ENCODE measurements at regions not wholly inside any gene's neighbourhood (a gene's known extent, or its start where the extent isn't known, plus 50 kb on each side); places are given as distances from the start of the nearest gene placed in this dataset.

DNA sequence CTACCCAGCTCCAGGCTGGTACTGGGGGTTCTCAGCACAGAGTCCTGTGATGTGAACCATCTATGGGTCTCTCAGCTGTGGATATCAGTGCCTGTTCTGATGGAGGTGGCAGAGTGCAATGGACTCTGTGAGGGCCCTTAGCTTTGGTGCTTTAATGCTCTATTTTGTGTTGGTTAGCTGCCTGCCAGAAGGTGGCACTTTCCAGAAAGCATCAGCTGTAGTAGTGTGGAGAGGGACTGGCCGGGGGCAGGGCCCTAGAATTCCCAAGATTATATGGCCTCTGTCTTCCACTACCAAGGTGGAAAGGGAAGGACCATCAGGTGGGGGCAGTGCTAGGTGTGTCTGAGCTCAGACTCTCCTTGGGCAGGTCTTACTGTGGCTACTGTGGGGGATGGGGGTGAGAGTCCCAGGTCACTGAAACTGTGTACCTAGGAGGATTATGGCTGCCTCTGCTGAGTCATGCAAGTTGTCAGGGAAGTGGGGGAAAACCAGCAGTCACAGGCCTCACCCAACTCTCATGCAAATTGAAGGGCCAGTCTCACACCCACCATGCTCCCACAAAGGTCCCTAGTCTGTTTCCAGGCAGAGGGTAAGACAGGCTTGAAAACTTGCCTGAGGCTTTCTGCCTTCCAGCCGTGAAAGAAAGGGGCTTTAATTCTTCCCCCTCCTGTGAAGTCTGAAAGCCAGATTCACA lies 878.1 kb downstream of the C12orf50 start:
- Histone ChIP-seq H3K4me3 (ENCODE audit: low read depth in 1 of 5, low read length in 5 of 5) (no peak overlapping the region), H3K27ac (ENCODE audit: low read depth, low read length) (no peak overlapping the region), H3K9ac (ENCODE audit: low read length in 5 of 5) (no peak overlapping the region), H3K4me1 (ENCODE audit: control insufficient read depth in 5 of 5, insufficient read depth in 5 of 5, low read length in 5 of 5) (peaks cover 0 to 4% (median 0%) of the 10 kb centered on the region in 5 donors), H3K27me3 (ENCODE audit: control insufficient read depth in 5 of 5, insufficient read depth in 4 of 5, low read length in 5 of 5) (no peaks in the 10 kb centered on the region), H3K36me3 (ENCODE audit: control insufficient read depth in 5 of 5, insufficient read depth in 5 of 5, low read length in 5 of 5) (no peaks in the 10 kb centered on the region), H3K9me3 (ENCODE audit: control insufficient read depth in 5 of 5, low read length in 5 of 5) (no peaks in the 10 kb centered on the region)

DNA sequence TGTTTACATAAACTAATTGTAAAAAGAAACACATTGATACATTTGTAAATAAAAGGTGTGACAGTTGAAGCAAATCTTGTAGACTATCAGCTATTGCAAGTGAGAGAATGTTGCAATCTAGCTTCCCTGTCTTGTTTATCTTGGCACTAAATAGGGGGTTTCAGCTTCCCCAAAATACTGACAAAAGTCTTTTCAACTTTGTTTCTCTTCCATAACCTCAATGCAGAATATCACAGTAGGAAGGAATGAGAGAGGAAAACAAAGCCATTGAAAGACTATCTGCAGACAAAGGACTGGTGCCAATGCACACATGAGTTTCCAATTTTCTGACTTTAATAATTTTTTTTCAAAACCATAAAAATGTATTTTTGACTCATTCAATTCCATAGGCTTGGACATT lies 886.2 kb upstream of the MGAT4C start:
- Histone ChIP-seq H3K4me3 (ENCODE audit: low read depth in 1 of 5, low read length in 5 of 5) (no peak overlapping the region), H3K9ac (ENCODE audit: low read length in 5 of 5) (no peak overlapping the region), H3K36me3 (ENCODE audit: control insufficient read depth in 5 of 5, insufficient read depth in 5 of 5, low read length in 5 of 5) (no peaks in the 10 kb centered on the region), H3K27ac (ENCODE audit: low read depth, low read length) (no peak overlapping the region), H3K9me3 (ENCODE audit: control insufficient read depth in 5 of 5, low read length in 5 of 5) (peaks cover 0 to 5% (median 2%) of the 10 kb centered on the region in 5 donors), H3K4me1 (ENCODE audit: control insufficient read depth in 5 of 5, insufficient read depth in 5 of 5, low read length in 5 of 5) (no peaks in the 10 kb centered on the region), H3K27me3 (ENCODE audit: control insufficient read depth in 5 of 5, insufficient read depth in 4 of 5, low read length in 5 of 5) (no peaks in the 10 kb centered on the region)

DNA sequence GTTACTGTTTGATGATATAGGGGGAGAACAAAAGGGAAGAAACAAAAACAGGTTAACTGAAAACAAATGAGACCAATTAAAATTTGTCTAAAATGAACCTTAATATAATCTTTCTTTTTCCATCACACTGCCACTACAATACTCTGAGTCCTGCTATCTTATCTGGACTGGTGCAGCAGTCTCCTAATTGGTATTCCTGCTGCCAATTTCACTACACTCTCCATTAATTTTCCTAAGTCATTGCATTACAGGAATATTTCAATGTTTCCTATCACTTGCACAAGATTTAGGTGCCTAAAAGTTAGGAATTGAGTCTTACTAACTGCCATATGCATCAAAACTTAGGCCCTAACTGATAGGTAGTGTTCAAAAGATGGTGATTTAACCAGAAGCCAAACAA lies 884.9 kb upstream of the MGAT4C start:
- Histone ChIP-seq H3K9ac (ENCODE audit: low read length in 5 of 5) (no peak overlapping the region), H3K4me1 (ENCODE audit: control insufficient read depth in 5 of 5, insufficient read depth in 5 of 5, low read length in 5 of 5) (peaks cover 0 to 7% (median 0%) of the 10 kb centered on the region in 5 donors), H3K4me3 (ENCODE audit: low read depth in 1 of 5, low read length in 5 of 5) (no peak overlapping the region), H3K9me3 (ENCODE audit: control insufficient read depth in 5 of 5, low read length in 5 of 5) (peaks cover 0 to 5% (median 2%) of the 10 kb centered on the region in 5 donors), H3K27ac (ENCODE audit: low read depth, low read length) (no peak overlapping the region), H3K27me3 (ENCODE audit: control insufficient read depth in 5 of 5, insufficient read depth in 4 of 5, low read length in 5 of 5) (no peaks in the 10 kb centered on the region), H3K36me3 (ENCODE audit: control insufficient read depth in 5 of 5, insufficient read depth in 5 of 5, low read length in 5 of 5) (no peaks in the 10 kb centered on the region)

- Histone ChIP-seq H3K4me1 (ENCODE audit: control insufficient read depth in 5 of 5, insufficient read depth in 5 of 5, low read length in 5 of 5) (peaks cover 0 to 10% (median 0%) of the 10 kb centered on the region in 5 donors), H3K27me3 (ENCODE audit: control insufficient read depth in 5 of 5, insufficient read depth in 4 of 5, low read length in 5 of 5) (no peaks in the 10 kb centered on the region), H3K36me3 (ENCODE audit: control insufficient read depth in 5 of 5, insufficient read depth in 5 of 5, low read length in 5 of 5) (no peaks in the 10 kb centered on the region), H3K4me3 (ENCODE audit: low read depth in 1 of 5, low read length in 5 of 5) (no peak overlapping the region), H3K27ac (ENCODE audit: low read depth, low read length) (no peak overlapping the region), H3K9me3 (ENCODE audit: control insufficient read depth in 5 of 5, low read length in 5 of 5) (peaks cover 0 to 5% (median 2%) of the 10 kb centered on the region in 5 donors), H3K9ac (ENCODE audit: low read length in 5 of 5) (no peak overlapping the region)
These were observed 884.1 kb upstream of the MGAT4C start for GRCh38 chr12:87140262-87140661.

DNA sequence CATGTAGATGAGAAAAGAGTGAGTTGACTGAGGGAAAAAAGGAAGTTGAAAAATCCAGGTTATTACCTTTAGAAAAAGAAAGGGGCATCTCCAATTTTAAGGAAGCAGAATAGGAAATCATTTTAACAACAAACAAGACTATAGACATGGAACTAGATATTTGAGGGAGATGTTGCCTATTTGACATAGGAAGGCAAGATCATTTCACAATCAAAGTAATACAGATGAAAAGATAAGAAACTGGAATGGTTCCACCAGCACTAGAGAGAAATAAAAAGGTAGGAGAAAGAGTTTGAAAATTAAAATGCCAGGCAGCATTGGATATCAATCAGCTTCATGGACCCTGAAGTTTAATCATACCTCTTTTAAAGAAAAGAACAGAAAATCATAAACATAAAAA lies 881.0 kb upstream of the MGAT4C start:
- H3K36me3 ChIP-seq (ENCODE audit: control insufficient read depth in 5 of 5, insufficient read depth in 5 of 5, low read length in 5 of 5), result no peaks in the 10 kb centered on the region
- peaks cover 0 to 5% (median 2%) of the 10 kb centered on the region in 5 donors for H3K9me3 ChIP-seq (ENCODE audit: control insufficient read depth in 5 of 5, low read length in 5 of 5)
- H3K4me3 ChIP-seq (ENCODE audit: low read depth in 1 of 5, low read length in 5 of 5), result no peak overlapping the region
- H3K27ac ChIP-seq (ENCODE audit: low read depth, low read length), result no peak overlapping the region
- no peaks in the 10 kb centered on the region for H3K27me3 ChIP-seq (ENCODE audit: control insufficient read depth in 5 of 5, insufficient read depth in 4 of 5, low read length in 5 of 5)
- peaks cover 0 to 10% (median 0%) of the 10 kb centered on the region in 5 donors for H3K4me1 ChIP-seq (ENCODE audit: control insufficient read depth in 5 of 5, insufficient read depth in 5 of 5, low read length in 5 of 5)
- no peak overlapping the region for H3K9ac ChIP-seq (ENCODE audit: low read length in 5 of 5)

- Histone ChIP-seq H3K27me3 (ENCODE audit: control insufficient read depth in 5 of 5, insufficient read depth in 4 of 5, low read length in 5 of 5) (no peaks in the 10 kb centered on the region), H3K9ac (ENCODE audit: low read length in 5 of 5) (peak overlapping the region in 1 of 5 donors; percentile 9), H3K36me3 (ENCODE audit: control insufficient read depth in 5 of 5, insufficient read depth in 5 of 5, low read length in 5 of 5) (no peaks in the 10 kb centered on the region), H3K4me3 (ENCODE audit: low read depth in 1 of 5, low read length in 5 of 5) (peak overlapping the region in 2 of 5 donors; percentile 26 to 32), H3K4me1 (ENCODE audit: control insufficient read depth in 5 of 5, insufficient read depth in 5 of 5, low read length in 5 of 5) (peaks cover 0 to 10% (median 0%) of the 10 kb centered on the region in 5 donors), H3K9me3 (ENCODE audit: control insufficient read depth in 5 of 5, low read length in 5 of 5) (peaks cover 0 to 5% (median 2%) of the 10 kb centered on the region in 5 donors), H3K27ac (ENCODE audit: low read depth, low read length) (no peak overlapping the region)
These were observed 880.3 kb upstream of the MGAT4C start for GRCh38 chr12:87136330-87136976.

DNA sequence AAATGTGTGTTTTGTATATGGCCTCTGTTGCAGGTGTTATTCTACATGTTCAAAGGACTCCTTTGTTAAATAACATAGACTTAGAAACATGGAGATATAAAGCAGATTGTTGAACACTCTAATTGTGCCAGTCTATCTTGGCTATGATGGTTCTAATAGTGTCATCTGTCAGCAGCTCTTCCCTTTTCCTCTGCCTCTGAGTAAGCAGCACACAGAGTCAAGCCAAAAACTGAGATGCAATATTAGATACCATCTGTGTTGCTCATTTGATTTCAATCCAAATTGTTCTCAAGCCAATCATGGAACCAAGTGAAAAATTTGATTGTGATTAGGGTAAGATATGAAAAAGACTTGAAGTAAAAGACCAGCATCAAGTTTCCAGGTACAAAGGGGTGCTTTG lies 871.1 kb upstream of the MGAT4C start:
- no peaks in the 10 kb centered on the region for H3K4me1 ChIP-seq (ENCODE audit: control insufficient read depth in 5 of 5, insufficient read depth in 5 of 5, low read length in 5 of 5)
- H3K4me3 ChIP-seq (ENCODE audit: low read depth in 1 of 5, low read length in 5 of 5), result no peak overlapping the region
- no peaks in the 10 kb centered on the region for H3K27me3 ChIP-seq (ENCODE audit: control insufficient read depth in 5 of 5, insufficient read depth in 4 of 5, low read length in 5 of 5)
- H3K36me3 ChIP-seq (ENCODE audit: control insufficient read depth in 5 of 5, insufficient read depth in 5 of 5, low read length in 5 of 5), result no peaks in the 10 kb centered on the region
- no peak overlapping the region for H3K27ac ChIP-seq (ENCODE audit: low read depth, low read length)
- H3K9me3 ChIP-seq (ENCODE audit: control insufficient read depth in 5 of 5, low read length in 5 of 5), result peaks cover 0 to 9% (median 5%) of the 10 kb centered on the region in 5 donors
- H3K9ac ChIP-seq (ENCODE audit: low read length in 5 of 5), result no peak overlapping the region

GRCh38 chr12:87121896-87122295 lies 865.7 kb upstream of the MGAT4C start:
- no peaks in the 10 kb centered on the region for H3K4me1 ChIP-seq (ENCODE audit: control insufficient read depth in 5 of 5, insufficient read depth in 5 of 5, low read length in 5 of 5)
- no peaks in the 10 kb centered on the region for H3K36me3 ChIP-seq (ENCODE audit: control insufficient read depth in 5 of 5, insufficient read depth in 5 of 5, low read length in 5 of 5)
- no peak overlapping the region for H3K4me3 ChIP-seq (ENCODE audit: low read depth in 1 of 5, low read length in 5 of 5)
- H3K27me3 ChIP-seq (ENCODE audit: control insufficient read depth in 5 of 5, insufficient read depth in 4 of 5, low read length in 5 of 5), result no peaks in the 10 kb centered on the region
- H3K27ac ChIP-seq (ENCODE audit: low read depth, low read length), result no peak overlapping the region
- no peak overlapping the region for H3K9ac ChIP-seq (ENCODE audit: low read length in 5 of 5)
- H3K9me3 ChIP-seq (ENCODE audit: control insufficient read depth in 5 of 5, low read length in 5 of 5), result peaks cover 0 to 9% (median 5%) of the 10 kb centered on the region in 5 donors

GRCh38 chr12:87120440-87120839 lies 864.2 kb upstream of the MGAT4C start:
- no peaks in the 10 kb centered on the region for H3K27me3 ChIP-seq (ENCODE audit: control insufficient read depth in 5 of 5, insufficient read depth in 4 of 5, low read length in 5 of 5)
- H3K4me3 ChIP-seq (ENCODE audit: low read depth in 1 of 5, low read length in 5 of 5), result no peak overlapping the region
- no peak overlapping the region for H3K27ac ChIP-seq (ENCODE audit: low read depth, low read length)
- H3K4me1 ChIP-seq (ENCODE audit: control insufficient read depth in 5 of 5, insufficient read depth in 5 of 5, low read length in 5 of 5), result no peaks in the 10 kb centered on the region
- H3K36me3 ChIP-seq (ENCODE audit: control insufficient read depth in 5 of 5, insufficient read depth in 5 of 5, low read length in 5 of 5), result no peaks in the 10 kb centered on the region
- no peak overlapping the region for H3K9ac ChIP-seq (ENCODE audit: low read length in 5 of 5)
- H3K9me3 ChIP-seq (ENCODE audit: control insufficient read depth in 5 of 5, low read length in 5 of 5), result peaks cover 0 to 9% (median 5%) of the 10 kb centered on the region in 5 donors

DNA sequence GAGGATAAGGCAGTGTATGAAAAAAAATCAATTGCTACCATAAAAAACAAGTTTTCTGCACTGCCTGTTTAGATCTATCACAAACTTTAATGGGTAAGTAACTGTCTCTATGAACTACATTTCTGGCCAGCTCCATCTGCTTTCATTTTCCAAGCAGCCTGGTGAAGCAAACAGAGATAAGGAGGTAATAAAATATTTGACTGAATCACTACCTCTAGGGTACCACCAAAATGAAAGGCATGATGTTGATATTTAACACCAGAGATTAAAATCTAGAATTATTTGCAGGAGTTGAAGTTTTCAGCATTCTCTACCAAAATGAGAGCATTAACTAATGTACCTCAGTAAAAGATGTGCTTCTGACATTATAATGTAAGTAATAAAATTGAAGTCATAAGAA lies 863.5 kb upstream of the MGAT4C start:
- no peaks in the 10 kb centered on the region for H3K4me1 ChIP-seq (ENCODE audit: control insufficient read depth in 5 of 5, insufficient read depth in 5 of 5, low read length in 5 of 5)
- peaks cover 0 to 9% (median 5%) of the 10 kb centered on the region in 5 donors for H3K9me3 ChIP-seq (ENCODE audit: control insufficient read depth in 5 of 5, low read length in 5 of 5)
- H3K9ac ChIP-seq (ENCODE audit: low read length in 5 of 5), result no peak overlapping the region

More for the DNA sequence above, 863.5 kb upstream of the MGAT4C start:
- no peak overlapping the region for H3K27ac ChIP-seq (ENCODE audit: low read depth, low read length)
- no peaks in the 10 kb centered on the region for H3K27me3 ChIP-seq (ENCODE audit: control insufficient read depth in 5 of 5, insufficient read depth in 4 of 5, low read length in 5 of 5)
- H3K4me3 ChIP-seq (ENCODE audit: low read depth in 1 of 5, low read length in 5 of 5), result no peak overlapping the region
- H3K36me3 ChIP-seq (ENCODE audit: control insufficient read depth in 5 of 5, insufficient read depth in 5 of 5, low read length in 5 of 5), result no peaks in the 10 kb centered on the region
